Aorta (tissue), 5 donors: ENCODE measurements at regions not wholly inside any gene's neighbourhood (a gene's known extent, or its start where the extent isn't known, plus 50 kb on each side); places are given as distances from the start of the nearest gene placed in this dataset.

Experiments
- ATAC-seq: fragments of 200-7000 bp; cut with Tn5 transposase; one replicate; pipeline ENCODE4 v1.9.1; 2022; ENCODE audit warnings: moderate library complexity; ENCODE audit not compliant: low FRiP score
- DNase-seq, 2 donors: peaks; one replicate each; pipeline ENCODE4 v3.0.0-alpha.2; 2020
- H3K27ac ChIP-seq, 2 donors: one replicate each; pipeline ENCODE4 v1.5.1; 2013; ENCODE audit warnings: low read length in 2 of 2, mild to moderate bottlenecking in 2 of 2, moderate library complexity in 2 of 2, control low read depth in 1 of 2, inconsistent platforms in 1 of 2, low read depth in 1 of 2
- H3K27me3 ChIP-seq, 2 donors: one replicate each; pipeline ENCODE4 v1.6.1; 2013; ENCODE audit warnings: control low read depth in 1 of 2, low read length in 1 of 2, mild to moderate bottlenecking in 1 of 2, moderate library complexity in 1 of 2; ENCODE audit not compliant: insufficient read depth in 2 of 2, control insufficient read depth in 1 of 2
- H3K36me3 ChIP-seq, 2 donors: one replicate each; pipeline ENCODE4 v1.6.1; 2013; ENCODE audit warnings: control low read depth in 1 of 2, low read length in 1 of 2, mild to moderate bottlenecking in 1 of 2; ENCODE audit not compliant: insufficient read depth in 2 of 2, control insufficient read depth in 1 of 2
- H3K4me1 ChIP-seq, 2 donors: one replicate each; pipeline ENCODE4 v1.6.1; 2013; ENCODE audit warnings: low read length in 2 of 2, control low read depth in 1 of 2, mild to moderate bottlenecking in 1 of 2, moderate library complexity in 1 of 2; ENCODE audit not compliant: insufficient read depth in 2 of 2, control insufficient read depth in 1 of 2
- H3K4me3 ChIP-seq, 2 donors: one replicate each; pipeline ENCODE4 v1.5.1; 2013; ENCODE audit warnings: low read length in 2 of 2, control low read depth in 1 of 2, mild to moderate bottlenecking in 1 of 2
- H3K9me3 ChIP-seq: one replicate; pipeline ENCODE4 v1.6.1; 2013; ENCODE audit warnings: mild to moderate bottlenecking, low read length; ENCODE audit not compliant: control insufficient read depth
- WGBS, 2 donors: extraction: QIAGEN DNeasy Blood & Tissue Kit; methylation state at CpG; one replicate each; pipeline ENCODE4 v1.1.7; 2013; 5-methylcytosine and 5-hydroxymethylcytosine counted together
- intact Hi-C, 2 donors: fragments of 100-400 bp; cut with DNase I; formaldehyde crosslinking; loops; one replicate each; pipeline versions ENCODE4 v1.14.2 to v1.15.0; 2022
- donor health status: healthy with polysubstance abuse.
- donor health status: Bipolar disorder and iron deficiency.
- donor health status: DM: no; HTN: no; CAD: no.
- donor health status: DM: no; HTN: no; CAD: no.
- donor health status: DM: yes; HTN: yes; CAD: no.

- DNase-seq (no peak), ATAC-seq (no peak)
- no peaks in the 10 kb centered on the region for H3K9me3 ChIP-seq
- H3K4me3 ChIP-seq = peak overlapping the region in 1 of 2 donors; percentile 5
- H3K27ac ChIP-seq = no peak overlapping the region
- no peaks in the 10 kb centered on the region for H3K27me3 ChIP-seq
- H3K36me3 ChIP-seq = no peaks in the 10 kb centered on the region
- intact Hi-C loops = no loop called here
- 14 to 24% methylated on average over 9 of the region's 9 CpGs for WGBS, 2 donors
- H3K4me1 ChIP-seq = peaks cover 4 to 6% of the 10 kb centered on the region in 2 donors
Measured at GRCh38 chr3:189457631-189458412, 173.4 kb upstream of the TP63 start.

GRCh38 chr3:189458528-189458927 lies 172.7 kb upstream of the TP63 start:
- Histone ChIP-seq H3K4me3 (no peak overlapping the region), H3K4me1 (peaks cover 4 to 6% of the 10 kb centered on the region in 2 donors), H3K36me3 (no peaks in the 10 kb centered on the region), H3K27me3 (no peaks in the 10 kb centered on the region), H3K27ac (no peak overlapping the region), H3K9me3 (no peaks in the 10 kb centered on the region)
- peak; percentile 25 for ATAC-seq
- peak in 1 of 2 donors; percentile 50 for DNase-seq
- intact Hi-C loops = no loop called here
- WGBS, 2 donors = 4 to 9% methylated on average over 7 of the region's 7 CpGs

GRCh38 chr3:189459231-189459630 lies 172.0 kb upstream of the TP63 start:
- Histone ChIP-seq H3K36me3 (no peaks in the 10 kb centered on the region), H3K9me3 (no peaks in the 10 kb centered on the region), H3K27me3 (no peaks in the 10 kb centered on the region), H3K4me1 (peaks cover 4 to 6% of the 10 kb centered on the region in 2 donors), H3K4me3 (no peak overlapping the region), H3K27ac (no peak overlapping the region)
- ATAC-seq (no peak), DNase-seq (no peak)
- intact Hi-C loops = no loop called here
- WGBS, 2 donors = 53 to 58% methylated on average over 2 of the region's 2 CpGs

- Histone ChIP-seq H3K36me3 (no peaks in the 10 kb centered on the region), H3K4me3 (no peak overlapping the region), H3K27me3 (no peaks in the 10 kb centered on the region), H3K9me3 (no peaks in the 10 kb centered on the region), H3K4me1 (peaks cover 4 to 6% of the 10 kb centered on the region in 2 donors), H3K27ac (no peak overlapping the region)
- ATAC-seq (no peak), DNase-seq (no peak)
- intact Hi-C loops = no loop called here
- WGBS, 2 donors = 94 to 95% methylated on average over 2 of the region's 2 CpGs
Measured at GRCh38 chr3:189460511-189460910, 170.7 kb upstream of the TP63 start.

DNA sequence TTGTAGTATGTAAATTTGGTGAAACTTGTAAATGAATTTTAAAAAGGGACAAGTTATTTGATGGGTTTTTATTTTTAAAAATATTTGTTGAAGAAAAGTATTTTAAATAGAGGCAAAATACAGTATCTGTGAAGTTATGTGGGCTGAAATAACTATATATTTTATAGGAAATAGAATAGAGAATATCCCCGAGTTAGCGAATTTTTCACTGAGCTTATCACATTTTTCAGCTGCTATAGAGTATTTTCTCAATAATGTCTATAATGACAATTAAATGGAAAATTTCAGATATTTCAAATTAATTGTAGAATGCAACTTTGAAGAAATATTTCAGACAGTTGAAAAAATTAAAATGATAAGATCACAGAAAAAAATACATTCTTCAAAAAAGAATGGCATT lies 166.4 kb upstream of the TP63 start:
- WGBS, 2 donors = 94 to 100% methylated on average over 2 of the region's 2 CpGs
- Histone ChIP-seq H3K27ac (no peak overlapping the region), H3K9me3 (no peaks in the 10 kb centered on the region), H3K27me3 (no peaks in the 10 kb centered on the region), H3K4me3 (no peak overlapping the region), H3K36me3 (no peaks in the 10 kb centered on the region), H3K4me1 (no peaks in the 10 kb centered on the region)
- no peak for ATAC-seq
- intact Hi-C loops = no loop called here
- no peak for DNase-seq

DNA sequence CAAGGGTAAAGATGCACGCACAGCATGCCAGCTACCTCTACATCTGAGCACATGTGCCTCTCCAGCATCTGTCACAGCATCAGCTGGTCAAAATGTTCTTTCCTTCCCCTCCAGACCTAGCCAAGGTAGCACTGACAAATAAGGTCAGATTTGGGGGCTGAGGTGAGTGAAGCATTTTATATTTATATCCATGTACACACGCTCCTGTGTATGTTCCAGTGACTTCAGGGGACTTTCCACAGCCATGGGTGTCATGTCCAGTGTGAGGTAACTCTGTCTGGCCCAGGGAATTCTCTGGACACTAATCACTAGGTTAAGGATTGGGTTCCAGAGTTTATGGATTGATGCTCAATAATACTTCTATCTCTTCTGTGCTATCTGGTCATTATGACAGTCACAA lies 165.2 kb upstream of the TP63 start:
- H3K4me3 ChIP-seq = no peak overlapping the region
- H3K27ac ChIP-seq = no peak overlapping the region
- no peaks in the 10 kb centered on the region for H3K9me3 ChIP-seq
- DNase-seq (no peak), ATAC-seq (no peak)
- H3K36me3 ChIP-seq = no peaks in the 10 kb centered on the region
- H3K4me1 ChIP-seq = no peaks in the 10 kb centered on the region
- no peaks in the 10 kb centered on the region for H3K27me3 ChIP-seq
- WGBS, 2 donors = 77 to 90% methylated on average over 2 of the region's 2 CpGs
- intact Hi-C loops = no loop called here

DNA sequence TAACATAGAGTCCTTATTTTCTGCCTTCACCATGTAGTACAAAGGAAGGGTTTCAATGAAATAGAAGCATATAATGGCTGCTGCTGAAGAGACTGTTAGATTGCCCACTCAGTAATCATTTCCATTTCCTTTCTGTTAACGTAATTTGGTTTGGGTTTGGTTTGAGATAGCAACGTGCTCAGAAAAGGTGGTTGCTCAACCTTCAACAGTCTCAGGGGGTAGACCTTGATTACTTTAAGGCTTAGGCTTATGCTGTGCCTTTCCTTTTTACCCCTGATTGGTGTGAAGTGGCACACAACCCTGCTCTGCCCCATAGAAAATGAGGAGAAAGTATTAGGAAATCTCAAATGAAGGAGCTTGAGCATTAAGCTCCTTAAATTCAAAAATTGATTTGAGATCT lies 163.7 kb upstream of the TP63 start:
- no peaks in the 10 kb centered on the region for H3K9me3 ChIP-seq
- no peaks in the 10 kb centered on the region for H3K36me3 ChIP-seq
- H3K27ac ChIP-seq = no peak overlapping the region
- H3K4me1 ChIP-seq = no peaks in the 10 kb centered on the region
- intact Hi-C loops = no loop called here
- no peak overlapping the region for H3K4me3 ChIP-seq
- no peaks in the 10 kb centered on the region for H3K27me3 ChIP-seq
- DNase-seq (no peak), ATAC-seq (no peak)
- 80 to 84% methylated on average over 2 of the region's 2 CpGs for WGBS, 2 donors

- intact Hi-C loops = no loop called here
- Histone ChIP-seq H3K36me3 (no peaks in the 10 kb centered on the region), H3K9me3 (no peaks in the 10 kb centered on the region), H3K27ac (no peak overlapping the region), H3K4me3 (no peak overlapping the region), H3K4me1 (no peaks in the 10 kb centered on the region), H3K27me3 (no peaks in the 10 kb centered on the region)
- DNase-seq (no peak), ATAC-seq (no peak)
- 64 to 78% methylated on average over 2 of the region's 2 CpGs for WGBS, 2 donors
Measured at GRCh38 chr3:189474944-189475343, 156.2 kb upstream of the TP63 start.

DNA sequence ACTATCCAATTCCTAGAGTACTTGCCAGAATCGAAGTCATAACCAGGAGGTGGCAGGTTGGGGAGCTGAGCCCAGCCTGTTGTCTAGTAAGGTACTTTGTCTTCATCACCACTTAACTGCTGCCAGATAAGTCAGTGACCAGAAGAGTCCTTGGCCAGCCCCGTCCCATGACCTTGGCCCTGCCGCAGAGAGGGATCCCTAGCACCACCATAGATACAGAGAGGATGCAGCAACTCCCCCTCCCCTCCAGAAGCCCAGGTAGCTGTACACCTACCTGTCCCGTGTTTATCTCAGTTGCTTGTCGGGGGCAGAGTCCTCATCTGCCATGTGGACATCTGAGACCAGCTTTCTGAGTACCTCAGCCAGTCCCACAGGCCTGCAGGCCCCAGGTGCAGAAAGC lies 153.6 kb upstream of the TP63 start:
- no peaks in the 10 kb centered on the region for H3K27me3 ChIP-seq
- no peaks in the 10 kb centered on the region for H3K9me3 ChIP-seq
- no peak overlapping the region for H3K27ac ChIP-seq
- DNase-seq (no peak), ATAC-seq (no peak)
- H3K4me3 ChIP-seq = no peak overlapping the region
- H3K36me3 ChIP-seq = no peaks in the 10 kb centered on the region
- intact Hi-C loops = no loop called here
- H3K4me1 ChIP-seq = no peaks in the 10 kb centered on the region
- WGBS, 2 donors = 91 to 95% methylated on average over 5 of the region's 5 CpGs
